Embryonic facial prominence (tissue), 1 donor: ENCODE measurements at regions not wholly inside any gene's neighbourhood (a gene's known extent, or its start where the extent isn't known, plus 50 kb on each side); places are given as distances from the start of the nearest gene placed in this dataset.
"Not testable (repeated sequence)": the region's sequence is repeated elsewhere in the genome, so short reads cannot be mapped to it uniquely, and the experiment has no call there.

Experiments
- DNase-seq: peaks from one replicate; pipeline ENCODE4 v3.0.0-alpha.2; 2016; ENCODE audit errors: extremely low spot score

DNA sequence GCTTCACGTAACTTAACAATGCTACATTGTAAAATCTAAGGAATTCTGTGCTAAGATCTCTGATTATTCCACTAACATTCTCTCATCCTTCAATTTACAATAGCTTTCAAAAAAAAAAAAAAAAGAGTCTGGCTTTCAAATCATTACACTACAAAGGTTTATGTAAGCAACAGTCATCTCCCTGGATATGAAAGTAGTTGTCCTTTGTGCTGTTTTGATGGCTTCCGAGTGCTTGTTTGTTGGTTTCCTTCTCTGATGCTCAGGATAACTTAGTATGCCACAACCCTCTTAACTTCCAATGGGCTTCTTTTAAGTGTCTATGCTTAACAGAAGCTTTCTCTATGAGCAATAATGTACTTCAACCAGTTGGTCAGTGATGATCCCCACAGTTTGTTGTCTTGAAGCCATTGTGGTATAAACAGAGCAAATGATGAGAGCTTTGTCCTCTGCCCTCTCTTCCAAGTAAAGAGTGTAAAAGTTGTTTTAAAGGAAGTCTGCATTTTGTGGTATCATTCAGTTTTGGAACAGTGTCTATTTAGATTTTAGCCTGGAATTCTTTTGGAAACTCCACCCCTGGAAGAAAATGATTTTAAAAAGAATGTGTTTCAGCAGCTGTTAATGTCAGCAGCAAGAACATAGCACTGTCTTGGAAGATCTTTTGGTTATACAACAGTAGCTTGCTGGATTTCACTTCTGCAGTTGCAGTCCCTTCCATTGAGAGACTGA is 396.1 kb upstream of the RGS6 start:
- DNase-seq: no peak

DNA sequence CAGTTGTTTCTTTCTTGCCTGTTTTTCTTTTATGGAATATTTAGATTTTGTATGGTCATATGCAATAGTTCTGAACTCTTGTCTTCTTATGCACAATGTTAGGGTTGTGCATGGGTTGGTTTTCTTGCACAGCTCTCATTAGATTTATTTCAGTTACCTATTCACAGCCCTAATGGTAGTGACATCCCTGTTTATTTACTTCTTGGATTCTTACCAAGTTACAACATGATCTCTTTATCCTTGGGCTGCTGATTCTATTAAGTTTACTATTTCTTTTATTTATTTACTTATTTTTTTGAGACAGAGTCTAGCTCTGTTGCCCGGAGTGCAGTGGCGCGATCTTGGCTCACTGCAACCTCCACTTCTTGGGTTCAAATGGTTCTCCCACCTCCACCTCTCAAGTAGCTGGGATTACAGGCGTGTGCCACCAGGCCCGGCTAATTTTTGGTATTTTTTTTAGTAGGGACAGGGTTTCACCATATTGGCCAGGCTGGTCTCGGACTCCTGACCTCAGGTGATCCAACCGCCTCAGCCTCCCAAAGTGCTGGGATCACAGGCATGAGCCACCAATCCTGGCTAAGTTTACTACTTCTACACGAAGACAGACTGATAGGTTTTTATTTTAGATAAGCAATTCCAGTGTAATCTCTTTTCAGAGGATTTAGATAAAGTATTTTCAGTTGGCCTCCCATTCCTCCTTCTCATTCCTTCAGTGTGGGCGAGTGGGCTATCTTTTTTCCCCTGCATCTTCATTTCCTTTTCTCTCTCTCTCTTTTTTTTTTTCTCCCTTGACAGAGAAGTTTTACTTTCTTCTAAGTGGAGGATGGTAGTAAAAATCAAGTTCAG is 395.1 kb upstream of the RGS6 start:
- DNase-seq: no peak

DNA sequence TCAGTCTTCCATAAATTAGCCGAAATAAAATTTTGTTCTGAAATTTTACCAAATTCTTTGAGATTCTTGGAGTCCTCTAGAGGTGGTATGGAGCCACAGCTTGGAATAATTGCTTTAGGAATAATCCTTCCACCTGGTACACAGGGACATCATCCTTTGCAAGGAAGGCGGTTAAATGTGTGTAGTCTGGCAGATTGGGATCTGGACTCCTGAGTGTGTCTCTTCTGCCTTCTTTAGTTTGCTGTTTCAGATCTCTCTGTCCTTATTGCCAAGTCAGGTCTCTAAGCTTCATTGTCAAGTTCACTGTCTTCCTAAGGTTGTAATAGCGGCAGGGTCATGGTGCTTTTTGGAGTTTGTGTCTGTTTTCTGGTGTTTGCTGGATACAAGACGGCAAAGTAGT is 393.9 kb upstream of the RGS6 start:
- no peak for DNase-seq

DNA sequence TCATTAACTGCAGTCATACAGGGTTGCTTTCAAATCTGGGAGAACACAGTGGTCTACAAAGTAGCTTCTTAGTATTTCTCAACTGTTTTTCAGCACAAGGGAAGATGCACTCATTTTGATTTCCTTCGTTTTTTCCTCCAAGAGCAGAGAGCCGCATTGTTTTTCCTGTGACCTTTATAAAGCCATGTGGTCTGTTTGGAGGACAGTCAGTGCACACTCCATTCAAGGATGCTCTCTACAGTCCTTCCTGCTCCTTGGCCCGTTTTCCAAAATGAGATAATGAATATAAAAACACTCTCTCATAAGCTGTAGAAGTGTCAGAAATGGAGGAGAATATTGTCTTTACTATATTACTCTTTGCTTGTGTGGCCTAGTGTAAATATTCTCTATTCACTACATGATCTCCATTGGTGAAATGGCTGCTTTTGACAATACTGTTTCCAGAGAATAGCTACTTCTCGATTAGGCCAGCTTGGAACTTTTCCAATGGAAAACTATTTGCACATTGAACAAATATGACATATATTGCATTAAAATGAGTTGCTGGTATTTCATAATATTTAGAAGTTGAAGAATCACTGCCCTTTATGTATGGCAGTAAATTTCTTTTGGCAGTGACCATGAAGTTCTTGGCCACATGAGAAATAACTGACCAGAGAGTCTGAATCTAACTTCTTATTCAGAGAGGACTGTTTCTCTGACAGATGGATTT is 393.1 kb upstream of the RGS6 start:
- DNase-seq: no peak

DNA sequence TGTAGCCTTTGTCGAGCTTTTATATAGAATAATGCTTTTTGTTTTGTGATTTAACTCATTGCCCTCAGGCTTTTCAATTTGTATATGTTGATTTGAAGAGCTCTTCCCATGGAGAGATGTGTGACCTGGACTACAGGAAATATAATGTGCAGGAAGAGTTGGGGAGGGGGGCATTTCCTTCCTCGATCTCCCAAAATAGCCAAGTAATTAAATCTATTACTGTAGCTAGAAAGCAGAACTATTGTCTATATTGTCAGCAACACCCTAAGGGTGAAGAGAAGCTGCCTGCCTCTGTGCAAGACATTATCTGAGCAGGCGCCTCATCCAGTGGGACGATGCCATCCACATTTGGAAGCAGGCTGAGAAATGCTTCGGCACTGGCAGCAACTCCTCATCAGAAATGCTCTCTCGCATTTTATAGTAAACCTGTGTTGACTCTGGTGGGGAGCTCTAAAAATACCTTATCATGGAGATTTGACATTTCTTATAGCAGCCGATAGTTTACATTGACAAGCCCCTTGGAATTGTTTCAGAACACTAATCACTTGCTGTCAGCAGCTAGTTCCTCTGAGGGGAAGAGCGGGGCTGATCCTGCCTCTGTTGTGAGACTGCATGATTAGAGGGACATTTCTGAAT is 392.5 kb upstream of the RGS6 start:
- no peak for DNase-seq

DNA sequence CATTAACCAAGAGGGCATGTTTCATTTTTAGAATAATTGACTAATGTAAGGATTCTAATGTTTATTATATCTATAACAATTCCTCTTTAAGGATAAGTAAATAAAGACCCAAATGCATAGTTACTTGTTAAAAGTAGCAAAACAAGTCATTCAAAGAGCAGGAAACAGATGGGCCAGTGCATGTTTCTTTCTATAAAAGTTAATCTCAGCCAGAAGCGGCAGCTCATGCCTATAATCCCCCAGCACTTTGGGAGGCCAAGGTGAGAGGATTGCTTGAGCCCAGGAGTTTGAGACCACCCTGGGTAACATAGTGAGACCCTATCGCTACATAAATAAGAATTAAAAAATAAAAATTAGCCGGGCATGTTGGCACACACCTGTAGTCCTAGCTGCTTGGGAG is 391.0 kb upstream of the RGS6 start:
- no peak for DNase-seq

DNA sequence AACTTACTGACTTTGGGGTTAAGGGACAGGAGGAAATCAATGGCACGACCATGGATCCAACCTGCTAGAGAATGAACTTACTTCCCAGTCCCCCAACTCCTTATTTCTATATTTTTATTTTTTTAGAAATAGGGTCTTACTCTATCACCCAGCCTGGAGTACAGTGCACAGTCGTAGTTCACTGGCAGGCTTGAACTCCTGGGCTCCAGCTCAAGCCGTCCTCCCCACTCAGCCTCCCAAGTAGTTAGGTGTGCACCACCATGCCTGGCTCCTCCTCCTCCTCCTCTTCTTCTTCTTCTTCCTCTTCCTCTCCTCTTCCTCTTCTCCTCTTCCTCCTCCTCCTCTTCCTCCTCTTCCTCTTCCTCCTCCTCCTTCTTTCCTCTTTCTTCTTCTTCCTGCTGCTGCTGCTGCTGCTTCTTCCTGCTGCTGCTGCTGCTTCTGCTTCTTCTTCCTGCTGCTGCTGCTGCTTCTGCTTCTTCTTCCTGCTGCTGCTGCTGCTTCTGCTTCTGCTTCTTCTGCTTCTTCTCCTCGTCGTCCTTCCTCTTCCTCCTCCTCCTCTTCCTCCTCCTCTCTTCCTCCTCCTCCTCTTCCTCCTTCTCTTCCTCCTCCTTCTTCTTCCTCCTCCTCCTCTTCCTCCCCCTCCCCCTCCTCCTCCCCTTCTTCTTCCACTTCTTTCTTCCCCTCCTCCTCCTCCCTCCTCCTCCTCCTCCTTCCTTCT is 390.1 kb upstream of the RGS6 start:
- DNase-seq: no peak

DNA sequence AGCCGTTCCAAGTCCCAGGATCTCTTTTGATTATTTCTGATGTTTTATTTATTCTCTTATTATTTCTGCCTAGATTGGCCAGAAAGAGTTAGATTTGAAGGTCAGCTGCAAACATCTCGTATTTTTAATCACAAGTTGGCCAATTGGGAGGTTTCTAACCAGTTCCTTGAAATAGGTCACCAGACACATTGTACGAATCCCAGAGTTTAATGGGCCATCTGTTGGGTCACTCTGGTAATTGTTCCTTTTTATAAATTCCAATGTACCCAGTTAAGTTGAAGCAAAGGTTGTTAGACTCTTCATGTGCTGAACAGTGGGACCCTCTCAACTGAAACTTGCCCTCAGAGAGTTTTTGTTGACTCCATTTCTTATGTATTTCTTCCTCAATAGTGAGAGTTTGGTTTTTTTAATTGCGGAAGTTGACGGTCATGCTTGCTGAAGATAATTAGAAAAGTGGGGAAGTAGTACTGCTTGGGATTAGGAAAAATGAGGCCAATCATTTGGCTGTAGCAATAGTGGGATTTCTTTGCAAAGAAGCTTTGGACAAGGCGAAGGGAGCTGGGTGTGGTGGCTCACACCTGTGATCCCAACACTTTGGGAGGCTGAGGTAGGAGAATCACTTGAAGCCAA is 382.7 kb upstream of the RGS6 start:
- no peak for DNase-seq

DNA sequence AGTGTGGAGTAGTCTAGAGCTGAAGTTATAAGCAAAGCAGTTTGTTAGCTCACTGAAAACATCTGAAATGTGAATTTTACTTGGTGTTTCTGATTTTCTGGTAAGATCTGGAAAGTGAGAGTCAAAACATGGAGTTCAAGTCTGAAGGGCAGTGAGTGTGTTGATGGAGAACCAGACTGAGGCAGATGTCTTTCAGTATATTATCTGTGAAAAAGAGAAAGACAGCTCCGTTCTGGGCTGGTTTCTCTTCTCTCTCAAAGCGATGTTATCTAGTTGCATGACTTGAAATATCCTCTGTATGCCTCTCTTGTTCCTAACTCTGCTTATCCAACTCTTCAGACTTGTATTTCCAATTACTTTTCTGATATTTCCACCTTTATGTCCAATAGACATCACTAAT is 381.9 kb upstream of the RGS6 start:
- DNase-seq: no peak

DNA sequence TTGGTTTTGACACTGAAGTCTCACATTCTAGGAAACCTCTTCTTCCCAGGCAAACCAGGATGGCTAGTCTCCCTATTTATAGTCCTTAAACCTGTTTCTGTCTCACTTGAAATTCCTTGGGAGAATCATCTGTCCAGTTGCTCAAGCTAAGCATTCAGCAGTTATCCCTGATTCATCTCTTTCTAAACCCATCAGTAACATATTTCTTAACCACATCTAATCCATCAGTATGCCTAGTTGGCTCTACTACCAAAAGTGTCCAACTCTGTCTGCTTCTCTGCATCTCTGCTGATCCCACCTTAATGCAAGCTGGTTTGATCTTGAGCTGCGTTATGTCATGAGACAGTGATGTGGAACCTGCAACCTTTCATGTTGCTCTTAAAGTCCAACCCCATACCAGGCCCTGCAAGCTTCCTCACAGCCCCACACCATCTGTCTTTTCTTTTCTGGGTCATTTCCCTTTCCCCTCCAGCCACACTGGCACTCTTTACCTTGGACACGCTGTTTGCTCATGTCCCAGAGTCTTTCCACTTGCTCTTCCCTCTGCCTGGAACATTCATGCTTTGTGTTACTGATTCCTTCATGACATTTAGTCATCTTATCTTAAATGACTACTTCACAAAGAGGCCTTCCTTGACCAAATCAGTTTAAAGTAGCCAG is 380.8 kb upstream of the RGS6 start:
- DNase-seq: no peak

DNA sequence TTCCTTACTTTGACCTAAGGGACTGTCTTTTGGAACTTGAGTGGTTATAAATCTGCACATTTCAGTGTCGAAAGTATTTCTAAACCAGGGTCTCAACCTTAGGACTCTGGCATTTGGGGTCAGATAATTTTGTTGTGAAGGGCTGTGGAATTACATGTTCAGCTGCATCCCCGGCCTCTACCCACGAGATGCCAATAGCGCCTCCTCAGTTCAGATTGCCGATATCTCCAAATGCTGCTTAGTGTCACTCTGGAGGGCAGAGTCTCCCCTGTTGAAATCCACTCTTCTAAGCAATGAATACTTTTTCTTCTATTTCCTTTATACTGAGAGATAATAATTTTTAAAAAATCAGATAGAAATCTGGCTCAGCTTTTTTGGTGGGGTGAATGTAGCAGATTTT is 379.4 kb upstream of the RGS6 start:
- no peak for DNase-seq

DNA sequence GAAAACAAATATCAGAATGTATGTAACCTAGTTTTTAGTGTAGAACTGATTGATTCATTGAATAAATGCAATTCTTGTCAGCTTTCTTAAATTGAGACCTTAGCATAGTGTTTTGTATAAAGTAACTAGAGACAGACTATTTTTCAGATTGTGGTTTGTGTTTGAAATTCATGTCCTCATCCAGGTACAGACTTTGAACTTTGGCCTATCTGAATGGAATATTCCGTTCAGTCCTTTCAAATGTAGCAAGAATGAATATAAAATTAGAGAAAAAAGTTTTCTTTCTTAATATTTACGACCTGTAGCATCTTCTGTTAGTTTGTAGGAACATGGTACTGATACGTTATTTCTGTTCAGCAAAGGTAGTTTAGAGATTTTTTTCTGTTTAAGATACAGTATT is 378.4 kb upstream of the RGS6 start:
- no peak for DNase-seq

DNA sequence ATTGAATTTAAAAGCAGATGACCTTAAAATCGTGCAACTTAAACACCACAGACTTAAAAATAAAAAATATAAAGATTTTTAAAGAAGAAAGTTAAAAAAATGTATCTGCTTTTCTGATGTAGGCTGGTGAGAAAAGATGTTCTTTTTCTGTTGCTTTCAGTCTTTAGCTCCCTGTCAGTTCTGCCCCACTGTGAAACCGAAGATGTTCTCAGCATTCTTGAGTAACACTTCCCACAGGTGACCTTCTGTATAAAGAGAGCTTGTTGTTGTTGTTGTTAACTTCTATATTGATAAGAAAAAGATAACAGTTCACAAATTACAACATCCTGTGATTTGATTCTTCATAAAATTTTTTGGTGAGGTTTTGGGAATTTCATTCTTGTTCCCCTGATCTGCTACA is 377.9 kb upstream of the RGS6 start:
- no peak for DNase-seq

DNA sequence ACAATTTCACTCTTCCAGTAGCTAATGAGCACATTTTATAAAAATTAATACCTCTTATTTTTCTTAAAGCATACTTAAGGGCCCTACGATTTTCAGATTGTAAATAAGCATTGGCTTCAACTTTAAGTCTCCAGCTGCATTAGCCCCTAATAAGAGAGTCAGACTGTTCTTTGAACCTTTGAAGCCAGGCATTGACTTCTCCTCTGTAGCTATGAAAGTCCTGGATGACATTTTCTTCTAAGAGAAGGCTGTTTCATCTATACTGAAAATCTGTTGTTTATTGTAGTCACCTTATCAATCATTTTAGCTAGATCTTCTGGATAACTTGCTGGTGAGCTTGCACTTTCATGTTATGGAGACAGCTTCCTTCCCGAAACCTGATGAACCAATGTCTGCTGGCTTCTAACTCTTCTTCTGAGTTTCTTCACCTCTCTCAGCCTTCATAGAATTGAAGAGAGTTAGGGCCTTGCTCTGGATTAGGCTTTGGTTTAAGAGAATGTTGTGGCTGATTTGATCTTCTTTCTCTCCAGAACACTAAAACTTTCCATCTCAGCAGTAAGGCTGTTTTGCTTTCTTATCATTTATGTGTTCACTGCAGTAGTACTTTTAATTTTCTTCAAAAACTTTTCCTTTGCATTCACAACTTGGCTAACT is 377.1 kb upstream of the RGS6 start:
- DNase-seq: no peak

DNA sequence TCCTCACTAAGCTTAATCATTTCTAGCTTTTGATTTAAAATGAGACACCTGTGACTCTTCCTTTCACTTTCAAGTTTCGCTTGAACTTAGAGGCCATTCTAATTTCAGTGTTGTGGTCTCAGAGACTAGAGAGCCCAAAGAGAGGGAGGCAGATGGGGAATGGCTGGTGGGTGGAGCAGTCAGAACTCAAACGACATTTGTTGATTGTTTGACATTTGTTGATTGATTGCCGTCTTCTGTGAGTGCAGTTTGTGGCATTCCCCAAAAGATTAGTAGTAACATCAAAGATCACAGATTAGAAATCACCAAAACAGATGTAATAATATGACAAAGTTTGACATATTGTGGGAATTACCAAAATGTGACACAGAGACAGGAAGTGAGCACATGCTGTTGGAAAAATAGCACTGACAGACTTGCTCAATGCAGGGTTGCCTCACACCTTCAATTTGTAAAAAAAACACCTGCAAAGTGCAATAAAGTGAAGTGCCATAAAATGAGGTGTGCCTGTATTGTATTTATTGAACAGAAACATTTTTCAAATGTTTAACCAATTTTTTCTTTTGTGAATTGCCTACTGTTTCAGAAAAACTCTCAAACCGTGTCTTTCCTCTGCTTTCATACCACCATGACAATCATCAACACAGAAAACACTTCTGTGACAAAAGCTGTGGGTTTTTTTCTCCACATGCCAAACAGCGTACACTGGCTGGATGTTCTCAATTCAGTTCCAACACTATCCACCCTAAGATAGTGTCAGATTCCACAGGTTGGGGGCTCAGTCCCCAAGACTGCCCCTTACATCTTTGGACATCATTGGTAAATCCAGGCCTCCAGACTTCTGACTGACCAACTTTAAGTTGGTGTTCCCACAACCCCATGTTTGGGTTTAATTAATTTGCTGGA is 376.3 kb upstream of the RGS6 start:
- DNase-seq: no peak

DNA sequence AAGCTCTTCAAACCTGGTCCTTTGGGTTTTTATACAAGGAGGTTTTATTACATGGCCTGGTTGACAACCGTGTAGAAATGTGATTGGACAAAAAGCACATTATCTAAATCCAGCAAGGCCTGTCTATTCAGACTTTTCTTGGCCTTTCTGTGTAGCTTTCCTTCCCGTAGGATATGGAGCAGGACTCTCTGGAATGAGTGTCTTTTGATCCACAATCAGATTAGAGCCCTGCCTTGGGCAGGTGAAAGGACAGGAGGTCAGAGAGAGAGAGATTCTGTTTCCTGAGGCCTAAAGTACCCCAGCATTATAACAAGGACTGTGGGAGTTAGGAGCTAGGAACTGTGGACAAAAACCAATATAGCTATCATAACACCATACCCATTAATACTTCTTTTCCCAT is 375.5 kb upstream of the RGS6 start:
- no peak for DNase-seq

DNA sequence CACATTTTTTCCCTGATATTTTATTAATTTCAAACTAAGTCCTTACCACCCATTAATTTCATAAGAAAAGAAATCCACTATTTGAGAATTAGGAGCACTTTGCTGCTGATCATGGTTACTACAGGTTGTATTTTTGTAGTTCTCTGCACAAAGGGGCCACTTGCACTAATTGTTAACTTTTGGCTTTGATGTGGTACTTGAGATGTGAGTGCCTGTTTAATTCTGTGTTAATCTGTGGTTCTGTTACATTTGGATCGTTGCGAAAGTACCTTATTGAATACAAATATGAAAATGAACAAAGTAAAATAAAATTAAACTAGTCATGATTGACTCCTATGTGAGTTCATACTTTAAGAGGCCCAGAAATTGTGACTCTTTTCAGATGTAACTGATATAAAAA is 374.9 kb upstream of the RGS6 start:
- DNase-seq: no peak

DNA sequence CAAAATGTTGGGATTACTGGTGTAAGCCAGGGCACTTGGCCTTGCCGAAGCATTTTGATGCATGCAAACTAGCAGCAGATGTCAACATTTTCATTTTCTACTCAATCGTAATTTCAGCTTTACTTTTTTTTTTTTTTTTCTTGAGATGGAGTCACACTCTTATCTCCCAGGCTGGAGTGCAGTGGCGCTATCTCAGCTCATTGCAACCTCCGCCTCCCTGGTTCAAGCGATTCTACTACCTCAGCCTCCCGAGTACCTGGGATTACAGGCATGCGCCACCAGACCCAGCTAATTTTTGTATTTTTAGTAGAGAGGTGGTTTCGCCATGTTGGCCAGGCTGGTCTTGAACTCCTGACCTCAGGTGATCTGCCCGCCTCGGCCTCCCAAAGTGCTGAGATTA is 373.3 kb upstream of the RGS6 start:
- not testable (repeated sequence) for DNase-seq

DNA sequence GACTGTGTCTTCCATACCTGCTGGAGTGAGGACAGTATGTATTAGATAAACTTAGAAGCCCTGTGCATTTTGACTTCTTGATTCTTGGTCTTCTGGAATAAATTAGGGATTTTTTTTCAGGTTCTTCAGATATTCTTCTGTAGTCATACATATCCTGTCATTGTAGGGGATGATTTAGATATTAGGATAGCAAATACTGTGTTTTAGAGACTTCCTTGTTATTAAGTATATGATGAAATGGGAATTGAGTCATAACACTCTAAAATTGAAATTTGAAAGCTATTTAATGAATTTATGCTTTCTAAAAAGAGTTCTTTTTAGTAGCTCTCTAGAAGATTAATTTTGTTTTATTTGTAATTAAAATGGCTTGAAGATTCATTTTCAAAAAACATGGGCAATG is 371.5 kb upstream of the RGS6 start:
- no peak for DNase-seq
